GM19025 (cell line): ENCODE measurements at regions not wholly inside any gene's neighbourhood (a gene's known extent, or its start where the extent isn't known, plus 50 kb on each side); places are given as distances from the start of the nearest gene placed in this dataset.
"Not testable (repeated sequence)": the region's sequence is repeated elsewhere in the genome, so short reads cannot be mapped to it uniquely, and the experiment has no call there.

Experiments used
- ATAC-seq: cut with Tn5 transposase; IDR thresholded peaks from one replicate; pipeline ENCODE4 v1.9.1; 2021; ENCODE audit warnings: mild to moderate bottlenecking, low read depth, moderate library complexity; ENCODE audit not compliant: unreplicated experiment

DNA sequence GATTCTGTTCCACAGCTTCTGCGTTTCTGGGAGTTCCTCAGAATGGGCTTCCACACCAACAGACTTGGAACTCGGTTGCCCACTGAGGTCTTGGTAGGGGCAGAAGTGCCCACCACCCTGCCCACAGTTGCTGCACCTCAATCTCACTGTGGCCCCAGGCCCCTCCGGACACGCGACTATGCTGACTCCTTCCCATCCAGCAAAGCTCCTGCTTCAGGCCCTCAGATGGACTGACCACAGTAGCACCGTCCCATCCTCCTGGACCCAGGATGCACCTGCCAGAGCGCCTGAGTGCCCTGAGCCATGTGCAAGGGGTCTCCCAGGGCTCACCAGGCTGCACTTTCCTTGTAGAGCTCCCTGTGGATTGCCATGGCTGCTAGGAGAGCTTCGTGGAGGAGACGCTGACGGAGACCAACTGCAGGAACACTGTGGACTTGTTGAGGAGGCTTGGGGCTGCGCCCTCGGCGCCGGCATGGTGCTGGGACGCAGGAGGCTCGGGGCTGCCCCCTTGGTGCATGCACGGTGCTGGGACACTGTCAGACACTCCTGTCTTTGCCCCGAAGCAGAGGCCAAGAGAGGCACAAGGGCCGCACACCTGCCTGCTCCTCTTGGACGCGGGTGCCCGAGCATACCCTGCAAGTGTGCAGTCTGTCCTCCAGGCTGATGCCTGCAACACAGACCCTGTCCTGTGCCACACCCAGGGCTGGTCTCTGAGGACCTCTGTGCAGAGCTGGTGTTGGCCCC, 201.3 kb downstream of the LIPI start:
- ATAC-seq, result not testable (repeated sequence)

DNA sequence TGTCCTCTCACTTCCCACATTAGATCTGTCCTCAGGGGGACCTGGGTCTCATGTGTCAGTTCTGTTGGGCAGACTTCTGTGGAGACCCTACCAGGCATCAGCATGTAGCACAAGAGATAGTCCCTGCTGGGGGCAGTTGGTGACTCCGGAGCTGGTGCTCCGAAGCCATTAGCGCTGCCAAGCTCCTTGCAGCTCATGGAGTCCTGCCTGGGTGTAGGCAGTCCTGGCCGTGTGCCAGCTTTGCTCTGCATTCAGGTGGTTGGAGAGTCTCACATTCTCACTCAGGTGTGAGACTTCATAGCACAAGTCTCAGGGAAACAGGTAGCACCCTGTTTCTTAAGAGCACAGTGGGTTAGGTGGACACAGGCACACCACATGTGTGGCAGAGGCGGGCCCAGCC, 202.3 kb downstream of the LIPI start:
- not testable (repeated sequence) for ATAC-seq

DNA sequence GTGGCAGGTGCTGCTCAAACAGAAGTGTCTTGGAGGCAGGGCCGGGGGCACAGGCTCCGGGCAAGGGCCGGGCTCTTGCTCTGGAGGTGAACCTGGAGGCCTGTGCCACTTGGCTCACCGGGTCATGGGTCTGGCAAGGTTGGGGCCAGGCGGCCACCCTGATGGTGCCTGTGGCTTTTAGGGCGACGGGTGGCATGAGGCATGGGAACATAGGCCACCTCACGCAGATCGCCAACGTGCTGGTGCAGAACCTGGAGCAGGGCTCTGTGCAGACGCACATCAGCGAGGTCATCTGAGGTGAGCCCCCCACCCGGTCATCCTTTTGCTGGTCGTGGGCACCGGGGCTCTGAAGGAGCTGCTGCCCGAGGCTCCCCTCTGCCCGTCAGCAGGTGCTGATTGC, 202.7 kb downstream of the LIPI start:
- ATAC-seq, result not testable (repeated sequence)

DNA sequence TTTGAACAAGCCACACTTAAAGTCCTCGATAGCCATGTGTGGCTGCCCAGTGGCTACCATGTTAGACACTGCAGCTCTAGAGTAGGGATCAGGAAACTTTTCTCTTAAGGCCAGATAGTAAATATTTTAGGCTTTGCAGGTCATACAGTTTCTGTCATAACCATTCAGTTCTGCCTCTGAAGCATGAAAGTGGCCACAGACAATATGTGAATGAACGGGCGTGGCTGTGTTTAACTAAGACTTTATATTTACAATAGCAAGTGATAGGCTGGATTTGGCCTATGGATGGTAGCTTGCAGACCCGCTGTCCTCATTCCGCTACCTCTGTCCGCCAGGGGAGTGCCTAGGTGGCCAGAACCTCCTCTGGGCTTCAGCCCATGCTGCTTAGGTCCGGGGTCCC, 204.6 kb downstream of the LIPI start:
- ATAC-seq, result not testable (repeated sequence)

DNA sequence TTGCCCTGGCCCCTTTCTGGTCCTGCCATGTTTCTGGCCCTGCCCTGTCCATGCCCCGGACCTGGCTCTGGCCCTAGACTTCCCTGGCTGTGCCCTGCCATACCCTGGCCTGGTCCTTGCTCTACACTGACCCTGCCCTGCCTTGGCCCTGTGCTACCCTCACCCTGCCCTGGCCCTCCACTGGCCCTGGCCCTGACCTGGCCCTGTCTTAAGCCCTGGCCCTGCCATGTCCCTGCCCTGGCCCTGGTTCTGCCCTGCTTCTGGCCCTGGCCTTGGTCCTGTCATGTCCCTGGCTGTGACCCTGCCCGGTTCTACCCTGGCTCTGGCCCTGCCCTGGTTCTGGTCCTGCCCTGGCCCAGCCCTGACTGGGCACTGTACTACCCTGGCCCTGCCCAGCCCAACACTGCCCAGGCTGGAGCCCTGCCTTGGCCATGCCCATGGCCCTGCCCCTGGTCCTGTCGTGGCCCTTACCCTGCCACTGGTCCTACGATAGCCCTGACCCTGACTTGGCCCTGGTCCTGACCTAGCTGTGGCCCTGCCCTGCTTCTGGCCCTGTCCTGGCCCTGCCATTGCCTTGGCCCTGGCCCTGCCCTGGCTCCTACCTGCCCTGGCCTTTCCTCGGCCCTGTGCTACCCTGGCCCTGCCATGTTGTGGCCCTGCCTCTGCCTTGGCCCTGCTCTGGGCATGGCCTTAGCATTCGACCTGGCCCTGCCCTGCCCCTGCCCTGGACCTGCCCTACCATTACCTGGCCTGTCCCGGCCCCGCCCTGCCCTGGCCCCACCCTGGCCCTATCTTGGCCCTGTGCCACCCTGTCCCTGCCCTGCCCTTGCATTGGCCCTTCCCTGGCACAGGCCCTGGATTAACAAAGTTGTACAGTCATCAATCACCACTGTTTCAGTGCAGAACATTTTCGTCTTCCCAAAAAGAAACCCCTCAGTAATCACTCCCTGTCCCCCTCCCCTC, 223.5 kb downstream of the LIPI start:
- not testable (repeated sequence) for ATAC-seq

DNA sequence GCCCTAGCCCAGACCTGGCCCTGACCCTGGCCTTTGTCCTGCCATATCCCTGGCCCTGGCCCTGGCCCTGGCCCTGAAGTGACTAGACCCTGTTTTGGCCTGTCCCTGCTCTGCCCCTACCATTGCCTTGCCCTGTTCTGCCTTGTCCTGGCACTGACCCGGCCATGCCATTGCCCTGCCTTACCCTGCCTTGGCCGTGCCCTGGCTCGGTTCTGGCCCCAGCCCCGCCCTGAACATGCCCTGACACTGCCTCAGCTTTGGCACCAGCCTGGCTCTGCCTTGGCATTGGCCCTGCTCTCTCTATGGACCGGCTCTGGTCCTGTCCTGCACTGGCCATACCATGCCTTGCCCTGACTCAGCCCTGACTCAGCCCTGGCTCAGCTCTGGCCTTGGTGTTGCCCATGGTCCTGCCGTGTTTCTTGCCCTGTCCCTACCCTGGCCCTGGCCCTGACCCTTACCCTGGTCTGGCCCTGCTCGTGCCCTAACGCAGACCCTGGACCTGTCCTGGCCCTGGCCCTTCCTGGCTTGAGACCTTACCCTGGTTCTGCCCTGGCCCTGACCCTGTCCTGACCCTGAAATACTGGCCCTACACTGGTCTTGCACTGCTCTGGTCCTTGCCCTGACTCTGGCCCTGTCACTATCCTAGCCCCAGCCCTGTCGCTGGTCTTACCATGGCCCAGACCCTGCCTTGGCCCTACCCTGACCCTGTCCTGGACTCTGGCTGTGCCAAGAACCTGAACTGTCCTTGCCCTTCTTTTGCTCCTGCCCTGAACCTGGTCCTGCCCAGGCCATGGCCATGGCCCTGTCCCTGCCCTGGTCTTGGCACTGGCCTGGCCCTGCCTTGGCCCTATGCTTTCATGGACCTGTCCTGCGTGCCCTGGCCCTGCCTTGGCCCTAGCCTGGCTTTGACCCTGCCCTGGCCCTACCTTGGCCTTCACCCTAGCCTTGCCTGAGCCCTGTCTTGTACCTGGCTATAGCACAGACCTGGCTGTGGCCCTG, 224.6 kb downstream of the LIPI start:
- not testable (repeated sequence) for ATAC-seq

DNA sequence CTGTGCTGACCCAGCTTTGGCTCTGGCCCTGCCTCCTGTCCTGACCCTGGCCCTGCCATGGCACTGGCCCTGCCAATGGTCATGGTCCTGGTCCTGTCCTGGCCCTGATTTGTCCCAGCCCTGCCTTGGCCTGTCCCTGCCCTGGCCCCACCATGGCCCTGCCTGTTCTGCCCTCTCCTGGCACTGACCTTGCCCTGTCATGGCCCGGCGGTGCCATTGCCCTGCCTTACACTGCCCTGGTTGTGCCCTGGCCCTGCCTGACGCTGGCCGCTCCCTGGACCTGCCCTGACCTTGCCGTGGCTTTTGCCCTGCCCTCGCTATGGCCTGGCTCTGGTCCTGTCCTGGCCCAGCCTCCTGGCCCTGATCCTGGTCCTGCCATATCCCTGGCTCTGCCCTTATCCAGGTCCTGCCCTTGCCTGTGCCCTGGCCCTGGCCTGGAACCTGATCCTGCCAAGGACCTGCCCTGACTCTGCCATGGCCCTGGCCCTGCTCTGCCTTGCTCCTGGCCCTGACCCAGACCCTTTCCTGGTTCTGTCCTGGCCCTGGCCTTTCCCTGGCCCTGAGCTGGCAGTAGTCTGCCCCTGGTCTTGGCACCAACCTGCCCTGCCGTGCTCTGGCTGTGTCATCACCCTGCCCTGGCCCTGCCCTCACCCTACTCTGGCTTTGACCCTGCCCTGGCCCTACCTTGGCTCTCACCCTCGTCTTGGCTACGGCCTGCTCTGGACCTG, 225.5 kb downstream of the LIPI start:
- ATAC-seq, result not testable (repeated sequence)

DNA sequence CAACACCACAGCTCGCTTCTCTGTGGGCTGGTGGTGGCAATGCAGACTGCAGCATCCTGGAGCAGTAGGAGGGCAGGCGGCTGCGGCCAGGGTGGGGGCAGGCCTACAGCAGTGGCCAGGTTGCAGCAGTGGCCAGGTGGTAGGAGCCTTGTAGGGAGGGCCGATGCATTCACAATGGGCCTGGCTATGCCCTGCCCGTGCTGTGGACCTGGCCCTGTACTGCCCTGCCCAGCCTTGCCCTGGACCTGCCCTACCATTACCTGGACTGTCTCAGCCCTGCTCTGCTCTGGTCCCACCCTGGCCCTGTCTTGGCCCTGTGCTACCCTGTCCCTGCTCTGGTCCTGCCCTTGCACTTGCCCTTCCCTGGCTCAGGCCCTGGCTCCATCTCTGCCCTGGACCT, 226.0 kb downstream of the LIPI start:
- not testable (repeated sequence) for ATAC-seq

DNA sequence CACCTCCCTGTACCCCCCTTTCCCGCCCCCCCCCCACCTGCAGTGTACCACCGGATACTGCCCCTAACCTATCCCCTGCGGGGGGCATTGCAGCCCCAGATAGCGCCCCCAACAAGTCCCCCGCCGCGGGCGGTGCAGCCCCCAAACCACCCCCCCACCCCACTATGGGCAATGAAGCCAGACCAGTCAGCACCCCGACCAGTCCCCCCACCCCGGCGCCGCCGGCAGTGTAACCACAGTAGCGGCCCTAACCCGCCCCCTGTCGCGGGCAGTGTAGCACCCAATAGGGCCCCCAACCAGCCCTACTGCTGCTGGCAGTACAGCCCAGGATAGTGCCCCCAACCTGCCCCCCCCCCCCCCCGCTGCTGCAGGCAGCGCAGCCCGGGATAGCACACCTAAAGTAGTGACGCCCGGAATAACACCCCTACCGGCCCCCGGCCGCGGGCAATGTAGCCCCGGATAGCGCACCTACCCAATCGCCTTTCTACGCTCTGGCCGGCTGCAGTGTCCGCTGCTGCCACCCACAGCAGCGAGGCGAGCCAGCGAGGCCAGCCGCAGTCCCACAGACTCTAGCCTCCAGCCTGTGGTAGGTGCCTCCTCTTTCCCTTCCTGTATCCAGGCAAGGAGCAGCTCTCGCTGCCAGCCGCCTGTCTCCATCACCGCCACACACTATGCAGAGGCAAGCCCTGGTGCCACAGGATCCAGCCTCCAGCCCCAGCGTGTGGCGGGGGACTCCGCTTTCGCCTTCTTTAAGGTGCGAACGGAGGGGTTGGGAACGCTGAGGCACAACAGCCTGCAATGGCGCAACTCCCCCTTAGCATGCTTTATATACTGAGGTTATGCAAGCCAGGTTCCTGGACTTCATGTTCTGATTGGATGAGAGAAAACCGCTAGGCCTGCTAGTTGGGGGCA, 229.3 kb downstream of the LIPI start:
- ATAC-seq, result not testable (repeated sequence)

DNA sequence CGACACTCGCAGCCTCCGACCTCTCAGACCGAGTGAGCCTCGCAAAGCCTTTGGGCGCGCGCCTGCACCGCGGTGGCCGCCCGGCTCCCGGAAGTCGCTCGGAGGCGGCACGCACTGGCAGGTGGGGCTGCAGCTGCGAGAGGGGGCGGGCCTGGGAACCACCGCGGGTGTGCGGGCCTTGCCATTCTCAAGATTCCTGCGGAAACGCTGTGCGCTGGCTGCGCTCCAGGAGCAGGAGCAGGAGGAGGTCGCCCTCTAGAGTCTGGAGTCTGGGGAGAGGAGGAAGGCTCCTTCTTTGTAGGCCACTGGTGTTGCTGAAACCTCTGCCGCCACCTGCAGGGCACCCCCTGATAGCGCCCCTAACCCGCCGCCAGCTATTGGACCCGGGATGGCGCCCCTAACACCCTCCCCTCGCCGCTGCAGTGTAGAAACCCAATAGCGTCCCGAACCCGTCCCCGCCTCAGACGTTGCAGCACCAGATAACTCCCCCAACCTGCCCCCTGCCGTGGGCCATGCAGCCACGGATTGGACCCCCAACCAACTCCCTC, 230.6 kb downstream of the LIPI start:
- peak; percentile 88 for ATAC-seq

DNA sequence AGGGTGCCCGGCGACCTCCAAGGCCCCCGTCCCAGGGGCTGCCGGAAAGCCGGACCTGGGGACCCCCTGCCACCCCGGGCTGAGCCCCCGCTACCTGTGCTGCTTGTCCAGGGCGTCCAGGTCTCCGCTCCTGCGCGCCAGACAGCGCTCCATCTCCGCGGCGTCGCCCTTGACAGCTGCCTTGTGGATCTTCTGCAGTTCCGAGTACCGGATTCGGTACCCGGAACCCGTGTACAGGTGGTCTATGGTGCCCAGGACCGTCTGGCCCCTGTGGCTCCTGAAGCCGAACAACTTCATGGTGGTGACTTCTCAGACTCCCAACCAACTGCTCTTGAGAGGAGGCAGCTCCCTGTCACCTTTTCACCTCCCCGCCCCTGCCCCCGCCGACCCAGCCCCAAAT, 231.1 kb downstream of the LIPI start:
- peak; percentile 11 for ATAC-seq

DNA sequence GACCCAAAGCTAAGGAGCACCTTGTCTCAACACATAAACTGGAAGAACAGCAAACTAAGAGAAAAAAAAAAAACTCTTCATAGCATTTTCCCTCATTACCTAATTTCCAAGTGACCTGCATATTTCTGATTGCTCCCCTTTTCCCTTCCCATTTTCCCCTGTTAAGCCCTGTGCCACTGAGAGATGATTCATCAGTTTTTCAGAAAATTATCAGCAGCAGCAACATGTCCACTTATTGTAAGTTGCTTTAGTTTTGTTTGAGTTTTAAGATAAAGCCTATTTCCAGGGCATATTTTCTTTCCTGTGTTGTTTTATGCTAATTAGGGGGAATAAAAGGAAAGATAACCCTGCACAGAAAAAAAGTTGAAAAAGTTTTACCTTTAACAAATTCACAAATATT, 236.2 kb downstream of the LIPI start:
- ATAC-seq, result not testable (repeated sequence)

DNA sequence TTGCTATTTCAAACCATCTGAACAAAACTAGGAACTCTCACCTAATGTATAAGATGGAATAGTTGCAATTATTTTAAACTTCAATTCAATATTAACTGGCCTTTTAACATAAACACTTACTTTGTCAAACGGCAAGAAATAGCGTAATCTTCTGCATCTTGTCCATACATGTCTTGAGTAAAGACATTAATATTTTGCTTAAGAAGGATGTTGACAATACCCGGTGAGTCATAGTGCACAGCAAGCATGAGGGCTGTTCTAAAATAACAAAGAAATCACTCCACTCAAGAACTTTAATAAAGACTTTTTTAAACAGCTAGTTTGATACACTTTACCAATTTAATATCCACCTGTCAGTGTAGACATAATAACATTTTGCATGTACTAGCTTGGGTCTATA, 240.9 kb downstream of the LIPI start:
- ATAC-seq, result not testable (repeated sequence)

DNA sequence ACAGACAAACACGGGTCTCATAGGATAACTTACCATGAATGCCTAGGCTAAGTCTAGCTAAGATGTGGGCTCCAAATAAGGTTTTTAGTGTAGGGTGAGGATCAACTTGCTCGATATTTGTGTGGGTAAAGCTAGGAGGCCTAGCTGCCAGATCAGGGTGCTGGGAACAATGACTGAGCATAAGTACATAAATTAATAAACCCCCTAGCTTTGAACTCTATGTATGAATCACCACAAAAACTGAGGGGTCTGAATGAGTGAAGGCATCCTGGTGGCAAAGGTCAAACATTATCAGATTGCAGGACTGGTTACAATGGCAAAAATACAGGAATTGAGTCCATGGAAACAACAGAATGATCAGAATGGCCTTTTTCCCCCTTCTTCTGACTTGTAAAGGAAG, 241.8 kb downstream of the LIPI start:
- ATAC-seq, result not testable (repeated sequence)

DNA sequence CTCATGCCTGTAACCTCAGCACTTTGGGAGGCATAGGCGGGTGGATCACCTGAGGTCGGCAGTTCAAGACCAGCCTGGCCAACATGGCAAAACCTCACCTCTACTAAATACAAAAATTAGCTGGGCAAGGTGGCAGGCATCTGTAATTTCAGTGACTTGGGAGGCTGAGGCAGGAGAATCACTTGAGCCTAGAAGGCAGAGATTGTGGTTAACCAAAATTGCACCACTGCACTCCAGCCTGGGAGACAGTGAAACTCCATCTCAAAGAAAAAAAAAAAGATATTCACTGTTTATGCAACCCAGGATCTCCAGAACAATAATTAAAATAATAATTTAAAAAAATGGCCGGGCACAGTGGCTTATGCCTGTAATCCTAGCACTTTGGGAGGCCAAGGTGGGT, 247.5 kb downstream of the LIPI start:
- not testable (repeated sequence) for ATAC-seq

DNA sequence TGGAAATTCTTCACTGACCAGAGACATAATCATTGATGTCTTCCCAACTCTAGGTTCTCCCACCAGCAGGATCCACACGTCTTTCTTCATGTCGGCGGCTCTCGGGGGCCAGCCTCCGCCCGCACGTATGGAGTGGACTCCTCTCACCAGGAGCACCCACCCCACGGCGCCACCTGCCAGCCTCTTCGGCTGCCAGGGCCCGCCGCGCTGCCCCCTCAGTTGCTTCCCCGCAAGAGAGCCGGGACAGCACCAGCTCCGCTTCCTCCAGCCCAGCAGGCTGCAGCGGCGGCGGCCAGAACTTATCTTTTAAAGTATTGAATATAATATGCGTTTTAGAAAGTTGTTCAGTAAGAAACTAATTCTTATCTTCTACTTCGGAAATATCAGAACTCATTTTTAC, 273.5 kb downstream of the LIPI start:
- no peak for ATAC-seq

DNA sequence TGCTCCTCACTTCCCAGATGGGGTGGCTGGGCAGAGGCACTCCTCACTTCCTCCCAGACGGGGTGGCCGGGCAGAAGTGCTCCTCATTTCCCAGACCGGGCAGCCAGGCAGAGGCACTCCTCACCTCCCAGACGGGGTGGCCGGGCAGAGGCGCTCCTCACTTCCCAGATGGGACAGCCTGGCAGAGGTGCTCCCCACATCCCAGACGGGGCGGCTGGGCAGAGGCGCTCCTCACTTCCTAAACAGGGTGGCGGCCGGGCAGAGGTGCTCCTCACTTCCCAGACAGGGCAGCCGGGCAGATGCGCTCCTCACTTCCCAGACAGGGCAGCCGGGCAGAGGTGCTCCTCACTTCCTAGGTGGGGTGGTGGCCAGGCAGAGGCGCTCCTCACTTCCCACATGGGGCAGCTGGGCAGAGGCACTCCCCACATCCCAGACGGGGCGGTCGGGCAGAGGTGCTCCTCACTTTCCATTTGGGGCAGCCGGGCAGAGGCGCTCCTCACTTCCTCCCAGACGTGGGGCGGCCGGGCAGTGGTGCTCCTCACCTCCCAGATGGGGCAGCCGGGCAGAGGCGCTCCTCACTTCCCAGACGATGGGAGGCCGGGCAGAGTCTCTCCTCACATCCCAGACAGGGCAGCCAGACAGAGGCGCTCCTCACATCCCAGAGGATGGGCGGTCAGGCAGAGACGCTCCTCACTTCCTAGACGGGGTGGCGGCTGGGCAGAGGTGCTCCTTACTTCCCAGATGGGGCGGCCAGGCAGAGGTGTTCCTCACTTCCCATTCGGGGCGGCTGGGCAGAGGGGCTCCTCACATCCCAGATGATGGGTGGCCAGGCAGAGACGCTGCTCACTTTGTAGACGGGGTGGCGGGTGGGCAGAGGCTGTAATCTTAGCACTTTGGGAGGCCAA, 274.5 kb downstream of the LIPI start:
- ATAC-seq, result not testable (repeated sequence)
